ENCODE measurements at regions not wholly inside any gene's neighbourhood (a gene's known extent, or its start where the extent isn't known, plus 50 kb on each side); places are given as distances from the start of the nearest gene placed in this dataset.
"Not testable (repeated sequence)": the region's sequence is repeated elsewhere in the genome, so short reads cannot be mapped to it uniquely, and the experiment has no call there.

- in situ Hi-C loops (cut with HindIII; ENCODE audit: low sequenced_read_pairs) = no loop called here
Observed at GRCh38 chr22:48507595-48508350, 1319.9 kb downstream of the BRD1 start.

- in situ Hi-C loops (cut with HindIII; ENCODE audit: low sequenced_read_pairs) = no loop called here
Observed at GRCh38 chr22:48507171-48507570, 1320.5 kb downstream of the BRD1 start.

GRCh38 chr22:48506506-48507145 lies 1321.0 kb downstream of the BRD1 start:
- in situ Hi-C loops (cut with HindIII; ENCODE audit: low sequenced_read_pairs) = no loop called here

- in situ Hi-C loops (cut with HindIII; ENCODE audit: low sequenced_read_pairs) = no loop called here
Observed at GRCh38 chr22:48505891-48506290, 1321.8 kb downstream of the BRD1 start.

GRCh38 chr22:48504519-48505140 lies 1323.0 kb downstream of the BRD1 start:
- in situ Hi-C loops (cut with HindIII; ENCODE audit: low sequenced_read_pairs) = no loop called here

- in situ Hi-C loops (cut with HindIII; ENCODE audit: low sequenced_read_pairs) = no loop called here
Observed at GRCh38 chr22:48503876-48504275, 1323.8 kb downstream of the BRD1 start.

GRCh38 chr22:48503035-48503625 lies 1324.5 kb downstream of the BRD1 start:
- in situ Hi-C loops (cut with HindIII; ENCODE audit: low sequenced_read_pairs) = no loop called here

GRCh38 chr22:48501231-48501750 lies 1326.4 kb downstream of the BRD1 start:
- in situ Hi-C loops (cut with HindIII; ENCODE audit: low sequenced_read_pairs) = no loop called here

- in situ Hi-C loops (cut with HindIII; ENCODE audit: low sequenced_read_pairs) = no loop called here
Observed at GRCh38 chr22:48500471-48501230, 1327.0 kb downstream of the BRD1 start.

- in situ Hi-C loops (cut with HindIII; ENCODE audit: low sequenced_read_pairs) = no loop called here
Observed at GRCh38 chr22:48499456-48500425, 1327.9 kb downstream of the BRD1 start.

GRCh38 chr22:48498526-48499331 lies 1328.9 kb downstream of the BRD1 start:
- in situ Hi-C loops (cut with HindIII; ENCODE audit: low sequenced_read_pairs) = no loop called here

- in situ Hi-C loops (cut with HindIII; ENCODE audit: low sequenced_read_pairs) = not testable (repeated sequence)
Observed at GRCh38 chr22:48497743-48498520, 1329.7 kb downstream of the BRD1 start.

- in situ Hi-C loops (cut with HindIII; ENCODE audit: low sequenced_read_pairs) = no loop called here
Observed at GRCh38 chr22:48496987-48497650, 1330.6 kb downstream of the BRD1 start.

- in situ Hi-C loops (cut with HindIII; ENCODE audit: low sequenced_read_pairs) = no loop called here
Observed at GRCh38 chr22:48496226-48496845, 1331.3 kb downstream of the BRD1 start.

- in situ Hi-C loops (cut with HindIII; ENCODE audit: low sequenced_read_pairs) = no loop called here
Observed at GRCh38 chr22:48495751-48496080, 1332.0 kb downstream of the BRD1 start.

GRCh38 chr22:48494968-48495750 lies 1332.5 kb downstream of the BRD1 start:
- in situ Hi-C loops (cut with HindIII; ENCODE audit: low sequenced_read_pairs) = no loop called here

Data from DLD1 (cell line).